Kidney glomerular epithelial cell (primary cell): ENCODE measurements at regions not wholly inside any gene's neighbourhood (a gene's known extent, or its start where the extent isn't known, plus 50 kb on each side); places are given as distances from the start of the nearest gene placed in this dataset.

Experiments used
- DNase-seq: peaks from one replicate; lab custom pipeline; 2025; lab: John Stamatoyannopoulos, UW

GRCh38 chr3:13173186-13173585 lies 100.0 kb upstream of the IQSEC1 start:
- DNase-seq, result no peak

GRCh38 chr3:13172644-13173013 lies 99.4 kb upstream of the IQSEC1 start:
- no peak for DNase-seq

GRCh38 chr3:13171704-13172643 lies 98.7 kb upstream of the IQSEC1 start:
- DNase-seq, result no peak

- DNase-seq, result no peak
Measured at GRCh38 chr3:13170317-13170716, 97.1 kb upstream of the IQSEC1 start.

GRCh38 chr3:13168391-13168790 lies 95.2 kb upstream of the IQSEC1 start:
- DNase-seq, result no peak

GRCh38 chr3:13167829-13168228 lies 94.6 kb upstream of the IQSEC1 start:
- no peak for DNase-seq

- no peak for DNase-seq
Measured at GRCh38 chr3:13167064-13167743, 94.0 kb upstream of the IQSEC1 start.

GRCh38 chr3:13166243-13167063 lies 93.2 kb upstream of the IQSEC1 start:
- no peak for DNase-seq

- DNase-seq, result no peak
Measured at GRCh38 chr3:13165576-13165975, 92.3 kb upstream of the IQSEC1 start.

- DNase-seq, result no peak
Measured at GRCh38 chr3:13164893-13165492, 91.8 kb upstream of the IQSEC1 start.

- DNase-seq, result no peak
Measured at GRCh38 chr3:13163848-13164382, 90.7 kb upstream of the IQSEC1 start.

GRCh38 chr3:13162549-13163320 lies 89.5 kb upstream of the IQSEC1 start:
- no peak for DNase-seq

- no peak for DNase-seq
Measured at GRCh38 chr3:13161771-13162535, 88.7 kb upstream of the IQSEC1 start.

- no peak for DNase-seq
Measured at GRCh38 chr3:13161021-13161759, 88.0 kb upstream of the IQSEC1 start.

- no peak for DNase-seq
Measured at GRCh38 chr3:13160619-13161018, 87.4 kb upstream of the IQSEC1 start.

GRCh38 chr3:13159890-13160289 lies 86.7 kb upstream of the IQSEC1 start:
- DNase-seq, result no peak

GRCh38 chr3:13158871-13159270 lies 85.6 kb upstream of the IQSEC1 start:
- DNase-seq, result no peak

GRCh38 chr3:13158408-13158807 lies 85.2 kb upstream of the IQSEC1 start:
- DNase-seq, result no peak

- DNase-seq, result no peak
Measured at GRCh38 chr3:13157986-13158385, 84.8 kb upstream of the IQSEC1 start.
